HG02938 (cell line): ENCODE measurements at regions not wholly inside any gene's neighbourhood (a gene's known extent, or its start where the extent isn't known, plus 50 kb on each side); places are given as distances from the start of the nearest gene placed in this dataset.
"Not testable (repeated sequence)": the region's sequence is repeated elsewhere in the genome, so short reads cannot be mapped to it uniquely, and the experiment has no call there.

Experiments
- ATAC-seq: cut with Tn5 transposase; IDR thresholded peaks from one replicate; pipeline ENCODE4 v1.9.1; 2021; ENCODE audit warnings: mild to moderate bottlenecking, moderate library complexity; ENCODE audit not compliant: unreplicated experiment

DNA sequence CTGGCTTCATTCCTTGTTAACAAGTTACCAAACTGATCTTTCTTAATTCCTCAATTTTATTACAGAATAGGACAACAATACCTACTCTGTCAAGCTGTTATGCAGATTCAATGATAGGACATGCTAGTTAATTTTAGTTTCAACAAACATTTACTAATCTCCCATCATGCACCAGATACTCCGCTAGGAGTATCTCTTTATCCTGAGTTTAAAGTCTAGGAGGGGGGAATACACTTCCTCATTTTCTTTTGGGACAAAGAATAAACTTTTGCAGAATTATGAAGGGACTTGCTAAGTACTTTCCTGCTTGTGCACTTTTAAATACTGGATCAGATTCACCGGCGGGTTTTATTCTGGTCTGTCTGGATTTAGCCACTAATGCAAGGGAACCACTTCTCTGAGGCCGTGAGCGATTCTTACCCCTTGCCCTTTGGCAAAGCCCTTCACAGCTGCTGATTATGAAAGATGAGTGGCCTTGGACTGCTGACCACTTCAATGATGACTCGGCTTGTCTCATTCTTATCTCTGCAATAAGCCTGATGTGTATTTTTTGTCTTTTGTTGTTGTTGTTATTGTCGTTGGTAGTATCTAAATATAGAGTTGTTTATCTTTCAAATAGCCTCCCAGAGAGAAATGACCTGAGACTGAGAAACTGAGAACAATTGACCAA is 73.9 kb downstream of the RMI1 start:
- no peak for ATAC-seq

DNA sequence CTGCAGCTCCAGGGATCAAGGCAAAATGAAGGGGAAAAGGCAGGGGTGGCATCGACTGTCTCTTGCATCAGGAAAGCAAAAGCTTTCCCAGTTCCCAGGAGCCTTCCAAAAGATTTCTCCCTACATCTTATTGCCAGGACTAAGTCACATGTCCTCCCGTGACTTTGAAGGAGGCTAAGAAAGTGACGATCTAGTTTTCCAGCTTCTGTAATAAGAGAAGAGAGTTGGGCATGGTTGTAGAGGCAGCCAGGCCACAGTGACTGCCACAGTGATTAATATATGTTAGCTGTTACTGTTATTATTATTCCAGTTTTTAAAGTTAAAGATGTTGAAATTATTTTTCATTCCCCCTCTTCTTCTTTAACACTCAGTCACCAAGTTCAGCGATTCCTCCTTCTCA is 77.1 kb downstream of the RMI1 start:
- ATAC-seq = no peak

DNA sequence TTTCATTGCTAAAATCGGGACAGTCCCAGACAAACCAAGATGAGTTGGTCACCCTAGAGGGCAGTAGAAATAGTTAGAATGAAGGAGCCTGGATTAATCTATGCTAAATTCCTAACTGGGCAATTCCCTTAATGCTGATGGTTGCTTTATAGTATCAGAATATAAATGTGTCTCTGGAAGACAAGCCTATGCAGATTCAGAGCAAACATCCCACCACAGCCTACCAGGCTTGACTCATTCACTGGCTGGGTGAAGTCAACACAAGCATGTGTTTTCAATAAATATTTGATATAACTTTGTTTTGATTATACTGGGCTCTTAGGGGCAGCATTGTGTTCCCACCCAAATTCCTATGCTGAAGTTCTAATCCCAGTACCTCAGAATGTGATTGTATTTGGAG is 79.3 kb downstream of the RMI1 start:
- no peak for ATAC-seq

DNA sequence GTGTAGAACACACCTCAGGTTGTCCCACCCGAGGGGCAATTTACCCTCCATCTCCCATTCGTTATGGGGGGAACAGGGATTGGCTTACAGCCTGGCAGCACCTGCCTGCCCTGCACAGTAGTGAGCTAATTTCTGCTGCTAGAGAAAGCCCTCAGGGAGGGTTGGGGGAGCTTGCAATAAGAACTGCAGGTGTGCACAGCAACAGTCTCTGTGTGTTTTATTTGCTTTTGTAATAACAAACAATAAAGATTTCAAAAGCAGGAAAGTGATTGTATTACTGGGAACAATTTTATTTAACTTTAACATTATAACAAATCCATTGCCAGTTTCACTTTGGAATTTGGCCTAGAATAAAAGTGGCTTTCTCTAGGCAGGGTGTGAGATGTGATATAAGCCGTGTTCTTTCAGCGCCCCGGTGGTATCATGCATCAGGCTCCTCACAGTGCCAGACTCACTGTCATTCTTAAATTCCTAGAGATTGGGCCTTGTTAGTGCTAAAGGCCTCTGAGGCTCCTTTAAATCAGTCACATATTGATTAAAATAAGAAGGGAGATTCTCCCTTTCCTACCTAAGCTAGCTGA is 81.1 kb downstream of the RMI1 start:
- no peak for ATAC-seq

DNA sequence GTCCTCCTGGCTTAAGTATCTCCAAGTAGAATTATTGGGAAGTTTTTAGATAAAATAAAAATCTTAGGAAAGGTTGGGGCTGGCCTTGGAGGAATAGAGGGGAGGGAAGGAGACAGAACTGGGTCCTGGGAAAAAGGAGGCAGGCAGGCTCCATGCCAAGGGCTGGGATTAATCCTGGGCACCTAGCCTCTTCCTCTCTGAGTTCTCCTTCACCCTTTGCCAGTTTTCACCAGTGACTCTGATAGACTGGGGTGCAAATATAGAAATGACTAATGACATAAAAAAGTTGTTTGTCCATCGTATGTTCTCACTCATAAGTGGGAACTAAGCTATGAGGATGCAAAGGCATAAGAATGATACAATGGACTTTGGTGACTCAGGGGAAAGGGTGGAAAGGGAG is 81.9 kb downstream of the RMI1 start:
- no peak for ATAC-seq

DNA sequence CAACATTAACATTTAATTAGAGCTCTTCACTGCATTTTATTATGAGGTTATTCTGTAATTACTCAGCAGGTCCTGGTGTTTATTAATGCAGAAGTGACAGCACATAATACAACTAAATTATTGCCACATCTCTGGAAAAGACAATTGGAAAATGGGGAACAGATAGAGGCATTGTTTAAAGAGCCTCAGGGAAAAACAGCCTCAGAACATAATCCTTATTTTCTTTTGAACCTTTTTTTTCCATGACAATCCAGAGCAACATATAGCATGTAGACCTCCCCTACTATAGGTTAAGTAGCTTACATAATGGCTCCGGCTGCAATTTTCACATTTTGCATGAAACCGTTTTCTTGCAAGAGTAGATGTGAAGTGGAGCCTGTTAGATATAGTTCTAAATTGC is 87.2 kb downstream of the RMI1 start:
- no peak for ATAC-seq

DNA sequence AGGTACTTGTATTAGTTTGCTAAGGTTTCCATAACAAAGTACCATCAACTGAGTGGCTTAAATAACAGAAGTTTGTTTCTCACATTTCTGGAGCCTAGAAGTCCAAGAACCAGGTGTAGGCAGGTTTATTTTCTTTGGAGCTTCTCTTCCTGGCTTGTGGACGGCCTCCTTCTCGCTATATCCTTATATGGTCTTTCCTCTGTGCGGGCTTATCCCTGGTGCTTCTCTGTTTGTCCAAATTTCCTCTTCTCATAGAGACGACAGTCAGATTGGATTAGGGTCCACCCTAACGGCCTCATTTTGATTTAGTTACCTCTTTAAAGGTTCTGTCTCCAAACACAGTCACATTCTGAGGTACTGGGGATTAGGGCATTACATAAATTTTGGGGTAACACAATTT is 88.3 kb downstream of the RMI1 start:
- no peak for ATAC-seq

DNA sequence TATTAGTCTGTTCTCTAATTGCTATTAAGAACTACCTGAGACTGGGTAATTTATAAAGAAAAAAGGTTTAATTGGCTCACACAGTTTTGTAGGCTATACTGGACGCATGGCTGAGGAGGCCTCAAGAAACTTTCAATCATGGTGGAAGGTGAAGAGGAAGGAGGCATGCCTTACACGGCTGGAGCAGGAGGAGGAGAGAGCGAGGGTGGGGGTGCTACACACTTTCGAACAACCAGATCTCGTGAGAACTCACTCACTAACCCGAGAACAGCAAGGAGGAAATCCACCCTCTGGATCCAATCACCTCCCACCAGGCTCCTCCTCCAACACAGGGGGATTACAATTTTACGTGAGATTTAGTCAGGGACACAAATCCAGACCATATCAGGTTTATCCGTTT is 90.0 kb downstream of the RMI1 start:
- ATAC-seq = no peak

DNA sequence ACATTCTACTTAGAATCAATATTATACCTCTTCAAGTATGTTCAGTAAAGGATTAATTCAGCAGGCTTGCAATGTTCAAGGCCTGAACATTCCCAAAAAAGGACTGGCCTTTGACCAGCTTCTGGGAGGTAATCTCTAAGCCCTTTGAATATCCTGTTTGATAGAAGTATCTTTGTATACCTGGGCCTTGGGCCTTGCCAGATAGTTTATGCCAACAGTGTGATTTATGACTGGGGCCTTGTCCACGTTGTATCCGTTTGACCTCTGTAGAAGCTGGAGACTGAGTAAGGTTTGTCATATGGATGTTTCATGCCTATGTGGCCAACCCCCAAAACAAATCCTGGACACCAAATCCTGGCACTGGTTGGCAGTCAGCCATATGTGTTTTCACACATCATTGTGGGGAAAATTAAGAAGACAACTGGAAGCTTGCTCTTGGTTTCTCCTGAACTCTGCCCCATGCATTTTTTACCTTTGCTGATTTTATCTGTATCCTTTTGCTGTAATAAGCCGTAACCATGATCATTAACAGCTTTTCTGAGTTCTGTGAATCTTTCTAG is 92.1 kb downstream of the RMI1 start:
- no peak for ATAC-seq

DNA sequence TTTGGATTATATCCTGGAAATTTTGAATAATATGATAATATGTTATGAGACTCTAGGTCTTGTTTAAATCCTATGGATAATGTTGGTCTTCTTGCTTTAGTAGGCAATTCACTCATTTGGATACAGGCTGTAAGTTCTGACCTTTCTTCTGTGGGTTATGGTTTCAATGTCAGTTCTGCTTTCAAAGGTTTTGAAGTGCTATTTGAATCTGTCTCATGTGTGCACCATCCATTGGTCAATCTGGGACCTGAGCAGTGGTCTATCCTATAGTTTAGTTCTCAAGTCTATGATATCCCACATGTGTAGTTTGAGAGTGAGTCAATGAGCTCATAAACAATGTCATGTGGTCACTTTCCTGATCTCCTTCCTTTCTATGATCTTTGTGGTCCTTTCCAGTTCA is 94.4 kb downstream of the RMI1 start:
- no peak for ATAC-seq

DNA sequence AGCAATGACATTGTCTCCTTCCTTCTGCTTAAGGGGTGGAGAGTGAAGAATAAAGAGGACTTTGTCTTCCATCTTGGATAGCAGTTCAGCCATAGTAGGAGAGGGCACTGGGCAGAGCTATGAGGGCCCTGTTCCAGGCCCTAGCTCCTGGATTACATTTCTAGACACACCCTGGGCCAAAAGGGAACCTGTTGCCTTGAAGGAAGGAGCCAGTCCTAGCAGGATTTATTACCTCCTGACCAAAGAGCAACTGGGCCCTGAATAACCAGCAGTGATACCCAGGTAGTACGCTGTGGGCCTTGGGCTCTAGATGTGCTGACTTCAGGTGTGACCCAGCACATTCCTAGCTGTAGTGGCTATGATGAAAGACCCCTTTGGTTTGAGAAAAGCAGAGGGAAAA is 95.8 kb downstream of the RMI1 start:
- ATAC-seq = no peak

DNA sequence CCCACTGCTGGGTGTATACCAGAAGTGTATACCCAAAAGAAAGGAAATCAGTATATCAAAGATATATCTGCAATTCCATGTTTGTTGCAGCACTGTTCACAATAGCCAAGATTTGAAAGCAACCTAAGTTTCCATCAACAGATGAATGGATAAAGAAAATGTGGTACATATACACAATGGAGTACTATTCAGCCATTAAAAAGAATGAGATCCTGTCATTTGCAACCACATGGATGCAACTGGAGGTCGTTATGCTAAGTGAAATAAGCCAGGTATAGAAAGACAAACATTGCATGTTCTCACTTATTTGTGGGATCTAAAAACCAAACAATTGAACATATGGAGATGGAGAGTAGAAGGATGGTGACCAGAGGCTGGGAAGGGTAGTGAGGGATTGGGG is 97.2 kb downstream of the RMI1 start:
- ATAC-seq = not testable (repeated sequence)

DNA sequence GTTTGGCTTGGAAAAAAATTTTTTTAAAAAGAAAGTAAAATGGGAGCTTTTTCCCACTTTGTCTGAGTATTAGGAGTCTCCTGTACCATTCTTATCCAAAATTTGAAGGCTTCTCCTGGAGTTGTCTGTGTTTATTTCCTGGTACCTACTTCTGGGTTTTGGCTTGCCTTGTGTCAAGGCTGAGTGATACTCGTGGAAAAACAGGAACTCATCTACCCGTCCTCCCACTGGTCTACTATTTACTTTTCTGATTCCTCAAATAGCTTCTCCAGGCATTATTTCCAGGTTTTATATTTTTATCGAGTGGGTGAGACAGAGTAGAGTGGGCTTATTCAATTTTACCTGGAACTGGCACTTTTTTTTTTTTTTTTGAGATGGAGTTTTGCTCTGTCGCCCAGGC is 99.4 kb downstream of the RMI1 start:
- ATAC-seq = no peak

DNA sequence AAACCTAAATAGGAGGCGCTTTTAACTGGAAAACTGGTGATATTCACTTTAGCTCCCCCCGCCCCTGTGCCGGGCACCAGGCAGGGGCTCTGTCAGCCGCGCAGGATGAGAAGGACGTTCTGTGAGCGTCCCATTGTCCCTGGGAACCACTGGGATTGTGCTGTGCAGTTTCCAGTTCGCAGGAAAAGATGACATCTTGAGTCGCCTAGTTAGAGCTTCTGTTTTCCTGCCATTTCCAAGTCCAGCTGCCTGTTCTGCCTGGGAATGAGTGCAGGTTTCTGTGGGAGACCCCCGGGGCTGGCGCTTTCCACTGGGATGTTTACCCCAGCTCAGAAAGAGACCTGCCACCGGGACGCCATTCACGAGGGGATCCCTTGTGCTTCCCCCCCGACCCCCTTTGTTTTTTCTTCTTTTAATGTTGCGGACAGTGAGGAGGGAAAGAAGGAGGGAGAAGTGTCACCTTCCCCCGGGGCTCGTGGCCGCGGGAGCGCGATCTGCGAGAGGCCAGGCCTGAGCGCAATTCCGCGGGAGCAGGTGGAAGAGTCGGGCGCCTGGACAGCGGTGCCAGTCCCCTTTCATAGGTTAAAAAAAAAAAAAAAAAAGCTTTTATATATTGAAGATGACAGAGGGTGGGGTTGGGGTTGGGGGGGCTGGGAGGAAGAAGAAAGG is 121.5 kb downstream of the RMI1 start:
- ATAC-seq = no peak

DNA sequence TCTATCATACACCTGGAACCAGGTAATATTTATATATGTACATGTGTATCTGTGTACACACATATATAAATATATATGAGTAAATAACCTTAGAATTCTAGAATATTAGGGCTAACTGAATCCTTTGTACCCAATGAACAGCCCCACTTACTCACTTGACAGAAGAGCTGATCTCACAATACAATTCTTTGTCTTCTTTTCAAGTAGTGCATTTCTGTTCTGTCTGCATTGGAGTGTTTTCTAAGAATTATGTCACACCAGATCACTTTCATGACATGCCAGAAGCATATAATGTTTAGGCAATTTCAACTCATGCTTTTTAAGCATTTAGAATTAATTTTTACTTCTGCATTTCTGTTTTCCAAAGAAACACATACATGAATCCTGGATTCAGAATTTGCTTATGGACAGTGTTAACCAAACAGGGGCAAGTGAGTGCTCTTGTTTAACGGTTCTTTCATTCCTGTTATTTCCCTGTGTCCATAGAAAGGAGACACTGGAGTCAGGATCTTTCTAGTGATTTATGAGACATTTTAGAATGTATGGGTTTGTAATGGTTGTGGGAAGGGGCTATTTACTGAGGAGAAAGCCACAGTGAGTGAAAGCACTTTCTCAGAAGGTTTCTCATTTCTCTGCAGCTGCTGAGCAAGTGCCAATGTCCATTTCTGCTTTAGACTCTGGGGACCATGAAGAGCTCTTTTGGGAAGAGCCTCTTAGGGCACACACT is 123.2 kb downstream of the RMI1 start:
- ATAC-seq = no peak

DNA sequence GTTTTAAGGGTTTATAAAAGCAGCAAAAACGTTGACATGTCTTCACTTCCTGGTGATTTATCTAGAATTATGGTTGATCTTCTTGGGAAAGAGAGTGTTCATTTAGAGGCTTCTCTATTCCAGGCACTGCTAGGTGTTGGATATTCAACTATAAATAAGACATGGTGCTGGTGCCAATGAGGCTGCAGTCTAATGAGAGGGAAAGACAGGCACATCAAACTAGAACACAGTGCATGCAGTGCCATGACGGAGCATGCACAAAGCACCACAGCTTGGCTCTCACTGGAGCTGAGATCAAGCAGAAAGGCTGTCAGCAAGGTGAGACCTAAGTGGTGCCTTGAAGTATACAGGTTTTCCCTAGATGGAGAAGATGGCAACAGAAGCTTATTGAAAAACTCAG is 126.5 kb downstream of the RMI1 start:
- no peak for ATAC-seq

DNA sequence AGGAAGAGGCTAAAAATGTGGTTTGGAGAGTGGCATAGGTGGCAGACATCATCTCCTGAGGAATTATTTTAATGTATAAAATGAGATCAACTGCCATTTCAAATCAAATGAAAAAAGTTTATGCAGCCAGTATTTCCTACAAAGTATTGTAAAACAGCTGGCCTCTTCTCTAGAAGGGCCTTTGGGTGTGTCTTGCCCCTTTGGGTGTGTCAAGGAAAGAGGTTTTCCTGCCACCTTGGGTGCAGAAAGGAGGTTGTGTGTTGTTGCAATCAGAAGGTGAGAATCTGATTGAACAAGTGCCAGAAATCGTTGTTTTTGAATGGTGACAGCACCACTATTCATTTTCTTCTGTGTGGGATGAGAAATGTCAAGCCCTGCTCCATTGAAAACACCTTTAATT is 127.4 kb downstream of the RMI1 start:
- ATAC-seq = no peak

DNA sequence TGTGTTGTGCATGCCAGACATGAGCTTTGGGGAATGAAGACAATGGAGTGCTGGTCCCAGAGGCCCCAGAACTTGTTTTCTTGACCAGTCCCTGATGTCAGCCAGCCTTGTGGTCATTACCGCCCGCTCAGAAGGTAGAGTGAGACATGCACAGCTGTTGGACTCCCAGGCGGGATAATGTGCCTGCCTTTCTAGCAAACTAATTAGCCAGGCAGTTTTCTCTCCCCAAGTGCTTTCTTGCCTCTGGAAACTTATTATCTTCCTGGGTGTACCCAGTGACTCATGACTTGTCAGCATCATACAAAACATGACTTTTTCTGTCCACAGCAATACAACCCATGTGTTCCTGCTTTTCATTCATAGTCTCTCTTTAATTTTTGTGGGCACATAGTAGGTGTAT is 131.1 kb downstream of the RMI1 start:
- no peak for ATAC-seq

DNA sequence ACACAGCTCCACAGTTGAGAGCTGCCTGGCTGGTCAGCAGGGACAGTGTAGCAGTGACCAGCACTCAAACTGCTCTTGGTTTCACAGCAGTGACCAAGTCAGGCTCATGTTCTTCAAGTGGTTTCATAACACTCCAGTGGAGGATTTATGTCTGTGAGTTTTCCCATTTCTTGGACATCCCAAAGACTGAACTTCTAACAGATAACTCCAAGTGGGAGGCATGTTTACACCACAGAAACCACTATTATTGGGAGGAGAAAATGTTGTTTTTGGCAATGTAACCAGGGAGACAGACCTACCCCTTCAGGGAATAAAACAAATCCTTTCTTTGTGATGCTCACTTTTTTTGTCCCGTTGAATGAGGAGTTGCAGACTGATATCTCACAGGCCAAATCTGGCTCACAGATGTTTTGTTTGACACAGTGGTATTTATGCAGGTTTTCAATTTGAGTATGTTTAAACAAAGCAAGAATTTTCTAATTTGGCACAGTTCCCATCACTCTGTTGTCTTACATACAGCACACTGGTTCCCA is 141.5 kb downstream of the RMI1 start:
- no peak for ATAC-seq

DNA sequence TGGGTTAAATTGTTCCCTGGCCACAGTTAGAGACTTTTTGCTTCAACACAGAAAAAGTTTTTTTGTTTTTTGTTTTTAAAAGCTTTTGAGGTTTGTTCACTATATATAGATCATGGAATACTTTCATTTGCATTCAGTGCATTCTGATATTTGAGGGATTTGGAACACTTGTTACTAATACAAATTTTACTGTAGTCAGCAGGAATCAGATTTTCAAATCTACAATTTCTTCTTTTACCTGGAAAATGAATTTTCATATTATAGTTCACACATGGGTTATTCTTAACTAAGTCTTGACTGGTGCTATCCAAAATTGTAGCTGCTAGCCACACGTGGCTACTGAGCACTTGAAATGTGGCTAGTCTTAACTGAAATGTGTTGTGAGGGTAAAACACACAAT is 142.0 kb downstream of the RMI1 start:
- ATAC-seq = no peak

DNA sequence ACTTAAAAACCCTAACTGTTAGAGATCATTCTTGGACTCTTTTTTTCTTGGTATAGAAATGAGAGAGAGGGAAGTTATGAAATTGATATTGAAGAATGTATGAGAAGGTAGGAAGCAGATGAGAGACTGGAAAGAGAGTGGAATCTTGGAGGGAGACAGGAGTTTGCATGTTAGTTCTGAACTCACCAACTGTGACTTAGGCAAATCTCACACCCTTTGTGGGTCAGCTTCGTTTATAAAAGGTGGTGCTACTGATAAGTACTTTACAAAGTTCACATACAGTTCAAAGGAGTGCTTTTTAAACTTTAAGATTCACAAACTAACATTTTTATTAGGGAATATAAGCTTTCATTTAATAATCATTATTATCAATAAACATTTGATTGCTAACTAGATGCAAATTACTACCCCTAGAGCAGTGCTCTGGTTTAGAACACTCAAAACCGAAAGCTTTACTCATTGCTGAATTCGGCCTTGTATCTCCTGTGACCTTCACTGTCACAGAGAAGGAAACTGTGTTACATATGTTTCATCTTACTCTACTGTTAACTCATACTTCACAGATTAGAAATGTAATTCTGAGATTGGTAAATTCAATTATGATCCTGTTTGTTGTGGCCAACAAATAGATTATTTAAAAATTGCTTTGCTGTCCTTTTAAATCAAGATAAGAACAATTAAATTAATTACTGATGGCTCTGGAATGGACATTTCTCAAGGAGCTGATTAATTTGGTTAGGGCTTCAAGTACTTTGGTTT is 143.2 kb downstream of the RMI1 start:
- peak; percentile 87 for ATAC-seq
